Transverse colon (tissue), 4 donors: ENCODE measurements at regions not wholly inside any gene's neighbourhood (a gene's known extent, or its start where the extent isn't known, plus 50 kb on each side); places are given as distances from the start of the nearest gene placed in this dataset.

Experiments used
- DNase-seq: peaks from one replicate; pipeline ENCODE4 v3.0.0-alpha.2; 2019
- H3K27ac ChIP-seq, 4 donors: fragments of 200-600 bp; sonication (generic); 2 replicates each; pipeline ENCODE4 v1.5.1; 2016 to 2018; ENCODE audit warnings: inconsistent platforms in 4 of 4
- H3K27me3 ChIP-seq: fragments of 200-600 bp; sonication (generic); 2 replicates; pipeline ENCODE4 v1.5.1; 2017; ENCODE audit warnings: inconsistent platforms
- H3K36me3 ChIP-seq, 4 donors: fragments of 200-600 bp; sonication (generic); 2 replicates each; pipeline ENCODE4 v1.5.1; 2017 to 2019; ENCODE audit warnings: inconsistent platforms in 4 of 4
- H3K4me1 ChIP-seq, 4 donors: fragments of 200-600 bp; sonication (generic); 2 replicates each; pipeline ENCODE4 v1.5.1; 2017 to 2020; ENCODE audit warnings: inconsistent platforms in 4 of 4
- H3K4me3 ChIP-seq, 4 donors: fragments of 200-600 bp; sonication (generic); 1 replicate in 1 of 4; 2 replicates in 3 of 4; pipeline versions ENCODE4 v1.5.1 to v1.6.1; 2017 to 2019; ENCODE audit warnings: inconsistent platforms in 4 of 4
- H3K9me3 ChIP-seq, 2 donors: fragments of 200-600 bp; sonication (generic); 2 replicates each; pipeline ENCODE4 v1.5.1; 2017 to 2019; ENCODE audit warnings: inconsistent platforms in 2 of 2
- CTCF ChIP-seq, 5 experiments: fragments of 200-600 bp in 3 of 5; fragments of 450-650 bp in 2 of 5; sonication (generic) in 3 of 5; IDR thresholded peaks; 1 replicate in 2 of 5; 2 replicates in 3 of 5; pipeline ENCODE4 v1.5.1; 2016 to 2017; ENCODE audit warnings: antibody characterized with exemption in 5 of 5, inconsistent platforms in 3 of 5, mild to moderate bottlenecking in 2 of 5, moderate library complexity in 1 of 5
- EP300 ChIP-seq: sonication (generic); formaldehyde crosslinking; IDR thresholded peaks from one replicate; pipeline ENCODE4 v1.6.1; 2017; ENCODE audit warnings: antibody characterized with exemption, low read depth
- POLR2A ChIP-seq: fragments of 450-650 bp; IDR thresholded peaks from one replicate; pipeline ENCODE4 v1.6.1; 2016; ENCODE audit warnings: antibody characterized with exemption, mild to moderate bottlenecking, moderate library complexity
- POLR2AphosphoS5 ChIP-seq, 3 donors: sonication (generic); formaldehyde crosslinking; IDR thresholded peaks; one replicate each; pipeline ENCODE4 v1.6.1; 2016; ENCODE audit warnings: antibody characterized with exemption in 3 of 3
- WGBS, 2 donors: methylation state at CpG; one replicate each; pipeline ENCODE4 v1.1.5; 2018; ENCODE audit warnings: low coverage in 1 of 2; 5-methylcytosine and 5-hydroxymethylcytosine counted together
- in situ Hi-C, 4 donors: fragments of 200-750 bp; cut with MboI; loops; one replicate each; pipeline versions ENCODE4 v1.15.0 to v1.15.1; 2017; ENCODE audit warnings: low sequenced_read_pairs in 3 of 4, low pct_ligation_motif_present in 1 of 4, low pct_unique_long_range_greater_than_20kb in 1 of 4
- intact Hi-C: fragments of 100-400 bp; cut with DNase I; formaldehyde crosslinking; loops from one replicate; pipeline ENCODE4 v1.15.1; 2023; ENCODE audit warnings: low total_unique reads

- TF ChIP-seq POLR2A, result no peak
- no peak for TF ChIP-seq CTCF (IDR thresholded peaks at IDR 0.05)
- TF ChIP-seq EP300, result no peak
- TF ChIP-seq POLR2AphosphoS5 (IDR thresholded peaks at IDR 0.05), result no peak
- Histone ChIP-seq H3K9me3 (no peaks in the 10 kb centered on the region), H3K27me3 (no peaks in the 10 kb centered on the region), H3K27ac (no peak overlapping the region), H3K36me3 (no peaks in the 10 kb centered on the region), H3K4me1 (no peaks in the 10 kb centered on the region), H3K4me3 (no peak overlapping the region)
- intact Hi-C loops (no loop called here), in situ Hi-C loops (no loop called here)
- no peak for DNase-seq
- WGBS, 2 donors, result 28 to 43% methylated on average over 7 to 8 of the region's 8 CpGs
Observed at GRCh38 chr2:75920859-75921551, 210.3 kb upstream of the GCFC2 start.

- Histone ChIP-seq H3K4me1 (no peaks in the 10 kb centered on the region), H3K27me3 (no peaks in the 10 kb centered on the region), H3K27ac (no peak overlapping the region), H3K4me3 (no peak overlapping the region), H3K36me3 (no peaks in the 10 kb centered on the region), H3K9me3 (no peaks in the 10 kb centered on the region)
- in situ Hi-C loops, result no loop called here
- no peak for DNase-seq
- no peak for TF ChIP-seq EP300
- TF ChIP-seq CTCF (IDR thresholded peaks at IDR 0.05), result no peak
- intact Hi-C loops, result no loop called here
- 0 to 77% methylated on average over 1 to 5 of the region's 5 CpGs for WGBS, 2 donors
Observed at GRCh38 chr2:75915851-75916634, 205.3 kb upstream of the GCFC2 start.

- DNase-seq, result no peak
- TF ChIP-seq POLR2AphosphoS5 (IDR thresholded peaks at IDR 0.05) (no peak), CTCF (IDR thresholded peaks at IDR 0.05) (peak in 3 of 5 experiments; percentile 17 to 32 (median 26))
- Histone ChIP-seq H3K4me3 (no peak overlapping the region), H3K4me1 (no peaks in the 10 kb centered on the region), H3K36me3 (no peaks in the 10 kb centered on the region), H3K9me3 (no peaks in the 10 kb centered on the region), H3K27ac (no peak overlapping the region), H3K27me3 (no peaks in the 10 kb centered on the region)
- in situ Hi-C loops, result no loop called here
- intact Hi-C loops, result no loop called here
- 35 to 37% methylated on average over 3 to 5 of the region's 5 CpGs for WGBS, 2 donors
Observed at GRCh38 chr2:75896779-75897366, 186.2 kb upstream of the GCFC2 start.

- Histone ChIP-seq H3K27ac (no peak overlapping the region), H3K36me3 (no peaks in the 10 kb centered on the region), H3K4me3 (no peak overlapping the region), H3K4me1 (no peaks in the 10 kb centered on the region), H3K9me3 (no peaks in the 10 kb centered on the region), H3K27me3 (no peaks in the 10 kb centered on the region)
- DNase-seq, result no peak
- in situ Hi-C loops, result no loop called here
- WGBS, 2 donors, result 48 to 60% methylated on average over 1 of the region's 1 CpG
- intact Hi-C loops, result no loop called here
- no peak for TF ChIP-seq CTCF (IDR thresholded peaks at IDR 0.05)
- no peak for TF ChIP-seq EP300
- TF ChIP-seq POLR2AphosphoS5 (IDR thresholded peaks at IDR 0.05), result no peak
- no peak for TF ChIP-seq POLR2A
Observed at GRCh38 chr2:75894170-75894569, 183.5 kb upstream of the GCFC2 start.
